HEK293 (cell line): ENCODE measurements at regions not wholly inside any gene's neighbourhood (a gene's known extent, or its start where the extent isn't known, plus 50 kb on each side); places are given as distances from the start of the nearest gene placed in this dataset.

Source experiments
- CTCF ChIA-PET: fragments of 350-600 bp; formaldehyde crosslinking; extraction: SDS; loops from one replicate; lab custom pipeline; 2021; ENCODE audit warnings: antibody characterized with exemption; lab: Yijun Ruan, JAX
- POLR2A ChIA-PET: fragments of 300-600 bp; formaldehyde crosslinking; extraction: SDS; loops from one replicate; lab custom pipeline; 2020; ENCODE audit warnings: antibody characterized with exemption, inconsistent platforms; lab: Yijun Ruan, JAX
- H3K27ac ChIP-seq: fragments of 200-500 bp; sonication (Bioruptor generic); 2 replicates; pipeline ENCODE4 v1.5.1; 2014; ENCODE audit warnings: low read depth, low read length, control low read depth, inconsistent platforms; ENCODE audit errors: extremely low read depth
- H3K36me3 ChIP-seq, 2 experiments: fragments of 200-500 bp in 1 of 2; sonication (Bioruptor generic) in 1 of 2; 1 replicate in 1 of 2; 2 replicates in 1 of 2; pipeline ENCODE4 v1.5.1; 2014 to 2017; ENCODE audit warnings: inconsistent platforms in 2 of 2, low read length in 2 of 2; ENCODE audit not compliant: control insufficient read depth in 2 of 2, insufficient read depth in 1 of 2
- H3K4me1 ChIP-seq: fragments of 200-500 bp; sonication (Bioruptor generic); 2 replicates; pipeline ENCODE4 v1.5.1; 2014; ENCODE audit warnings: mild to moderate bottlenecking, low read length, inconsistent platforms; ENCODE audit not compliant: control insufficient read depth, insufficient read depth
- H3K4me3 ChIP-seq: 2 replicates; pipeline ENCODE4 v1.5.1; 2011; ENCODE audit warnings: low read depth, mild to moderate bottlenecking, control low read depth, low read length, moderate library complexity
- H3K9me3 ChIP-seq: fragments of 200-500 bp; sonication (Bioruptor generic); 2 replicates; pipeline ENCODE4 v1.5.1; 2014; ENCODE audit warnings: low read depth, low read length, inconsistent platforms; ENCODE audit not compliant: control insufficient read depth, insufficient read depth
- BCL11A ChIP-seq: fragments of 450-650 bp; formaldehyde crosslinking; IDR thresholded peaks from 2 replicates; pipeline ENCODE4 v1.5.1; 2016; ENCODE audit warnings: low read depth, missing biosample characterization, missing genetic modification characterization
- GLI2 ChIP-seq: fragments of 450-650 bp; formaldehyde crosslinking; IDR thresholded peaks from 2 replicates; pipeline ENCODE4; 2017; ENCODE audit warnings: missing biosample characterization, missing genetic modification characterization, low read depth, borderline replicate concordance
- HOXA7 ChIP-seq: sonication (generic); formaldehyde crosslinking; IDR thresholded peaks from 2 replicates; pipeline ENCODE4 v1.8.1; 2022; ENCODE audit warnings: missing genetic modification reagents, borderline replicate concordance
- KLF1 ChIP-seq: fragments of 450-650 bp; formaldehyde crosslinking; IDR thresholded peaks from 2 replicates; pipeline ENCODE4 v1.5.1; 2016; ENCODE audit warnings: missing biosample characterization, missing genetic modification characterization
- OSR2 ChIP-seq: fragments of 450-650 bp; formaldehyde crosslinking; IDR thresholded peaks from 2 replicates; pipeline ENCODE4 v1.5.1; 2016; ENCODE audit warnings: missing biosample characterization, missing genetic modification characterization
- OVOL3 ChIP-seq: fragments of 450-650 bp; formaldehyde crosslinking; IDR thresholded peaks from 2 replicates; pipeline ENCODE4 v1.5.1; 2016; ENCODE audit warnings: missing biosample characterization, missing genetic modification characterization
- REST ChIP-seq: fragments of 450-650 bp; formaldehyde crosslinking; IDR thresholded peaks from 2 replicates; pipeline ENCODE4 v1.5.1; 2016; ENCODE audit warnings: missing biosample characterization, missing genetic modification characterization
- ZBTB11 ChIP-seq: fragments of 450-650 bp; formaldehyde crosslinking; conservative IDR thresholded peaks from 2 replicates; pipeline ENCODE4 v1.5.1; 2016; ENCODE audit warnings: low read depth, missing biosample characterization, missing genetic modification characterization
- ZBTB7A ChIP-seq: fragments of 450-650 bp; formaldehyde crosslinking; IDR thresholded peaks from 2 replicates; pipeline ENCODE4 v1.5.1; 2016; ENCODE audit warnings: low read depth, missing biosample characterization, missing genetic modification characterization
- ZNF138 ChIP-seq: fragments of 450-650 bp; formaldehyde crosslinking; IDR thresholded peaks from 2 replicates; pipeline ENCODE4 v1.5.1; 2016; ENCODE audit warnings: missing biosample characterization, missing genetic modification characterization, borderline replicate concordance
- ZNF140 ChIP-seq: fragments of 450-650 bp; formaldehyde crosslinking; IDR thresholded peaks from 2 replicates; pipeline ENCODE4 v1.5.1; 2016; ENCODE audit warnings: missing biosample characterization, missing genetic modification characterization
- ZNF248 ChIP-seq: fragments of 450-650 bp; formaldehyde crosslinking; IDR thresholded peaks from 2 replicates; pipeline ENCODE4 v1.5.1; 2017; ENCODE audit warnings: missing biosample characterization, missing genetic modification characterization
- ZNF521 ChIP-seq: fragments of 450-650 bp; formaldehyde crosslinking; IDR thresholded peaks from 2 replicates; pipeline ENCODE4 v1.5.1; 2017; ENCODE audit warnings: missing biosample characterization, mild to moderate bottlenecking, missing genetic modification characterization
- ZNF621 ChIP-seq: fragments of 450-650 bp; formaldehyde crosslinking; IDR thresholded peaks from 2 replicates; pipeline ENCODE4 v1.5.1; 2017; ENCODE audit warnings: missing biosample characterization, missing genetic modification characterization
- ZNF660 ChIP-seq: fragments of 450-650 bp; IDR thresholded peaks from 2 replicates; pipeline ENCODE4 v1.5.1; 2018; ENCODE audit warnings: missing biosample characterization, mild to moderate bottlenecking, missing genetic modification characterization
- ZNF707 ChIP-seq: fragments of 450-650 bp; formaldehyde crosslinking; IDR thresholded peaks from 2 replicates; pipeline ENCODE4 v1.5.1; 2016; ENCODE audit warnings: missing biosample characterization, missing genetic modification characterization

DNA sequence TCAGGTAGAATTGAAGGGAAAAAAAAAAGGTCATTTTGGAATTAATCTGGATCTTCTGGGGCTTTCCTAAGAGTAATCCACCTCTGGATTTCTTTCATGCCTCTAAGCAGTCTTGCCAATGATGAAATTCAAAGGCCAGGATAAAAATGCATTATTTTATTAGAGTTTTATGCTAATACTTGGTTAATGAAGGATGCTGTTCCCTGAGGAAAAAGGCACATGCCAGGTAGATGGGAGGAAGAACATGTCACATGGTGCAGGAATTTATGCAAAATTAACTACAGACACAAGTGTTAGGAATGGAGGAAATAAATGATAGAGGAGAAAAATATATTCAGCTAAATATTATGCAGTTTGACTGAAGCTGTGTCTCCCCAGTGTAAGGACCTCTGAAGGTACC, 792.0 kb downstream of the ETS1 start:
- POLR2A ChIA-PET: no interaction called here
- CTCF ChIA-PET: interaction anchor here (0.7 kb wide), 1 partner anchor 49 kb away, joined by 3 read pairs; no protein-coding TSS in a partner anchor
- H3K27ac ChIP-seq: no peak overlapping the region
- TF ChIP-seq ZNF521 (tag by site-specific recombination): no peak
- no peak for TF ChIP-seq BCL11A (tag by site-specific recombination)
- TF ChIP-seq ZNF138 (tag by site-specific recombination): no peak
- TF ChIP-seq GLI2: no peak
- no peak for TF ChIP-seq REST (tag by site-specific recombination)
- no peak for TF ChIP-seq ZBTB7A
- no peak for TF ChIP-seq ZNF140
- no peak for TF ChIP-seq OSR2 (tag by site-specific recombination)
- TF ChIP-seq ZNF248: no peak
- TF ChIP-seq KLF1 (tag by site-specific recombination): no peak
- no peak for TF ChIP-seq ZNF621 (tag by site-specific recombination)
- H3K36me3 ChIP-seq: no peaks in the 10 kb centered on the region
- H3K9me3 ChIP-seq: no peaks in the 10 kb centered on the region
- no peak overlapping the region for H3K4me3 ChIP-seq
- no peaks in the 10 kb centered on the region for H3K4me1 ChIP-seq

DNA sequence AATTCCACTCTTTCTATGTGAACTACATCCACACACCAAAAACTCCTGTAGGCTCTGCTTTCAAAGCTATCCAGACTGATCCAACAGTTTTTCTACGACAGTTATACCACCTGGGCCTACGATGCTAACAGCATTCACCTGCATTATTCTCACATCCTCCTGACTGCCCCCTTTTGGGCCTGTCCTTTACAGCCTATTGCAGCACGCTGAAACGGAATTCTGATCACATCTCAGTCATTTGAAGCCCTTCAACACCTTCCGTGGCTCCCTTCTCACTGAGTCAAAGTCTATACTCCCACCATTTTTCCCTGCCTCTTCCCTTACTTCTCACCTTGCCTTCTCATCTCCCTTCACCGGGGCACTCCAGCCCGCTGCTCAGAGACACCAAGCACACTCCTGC, 791.3 kb upstream of the KIRREL3 start:
- TF ChIP-seq OVOL3 (tag by site-specific recombination) (no peak), ZNF707 (tag by site-specific recombination) (no peak), ZNF660 (tag by site-specific recombination) (no peak), ZBTB11 (tag by site-specific recombination) (no peak)
- TF ChIP-seq, all 188 proteins: peak for 0
- Histone ChIP-seq H3K4me1 (no peaks in the 10 kb centered on the region), H3K27ac (no peak overlapping the region), H3K36me3 (no peaks in the 10 kb centered on the region), H3K9me3 (no peaks in the 10 kb centered on the region), H3K4me3 (no peak overlapping the region)
- ChIA-PET CTCF (no interaction called here), POLR2A (no interaction called here)

GRCh38 chr11:127790592-127790991, 790.0 kb upstream of the KIRREL3 start:
- CTCF ChIA-PET: interaction anchor here (0.8 kb wide), 1 partner anchor 27 kb away, joined by 4 read pairs; no protein-coding TSS in a partner anchor
- POLR2A ChIA-PET: no interaction called here
- Histone ChIP-seq H3K4me3 (no peak overlapping the region), H3K4me1 (no peaks in the 10 kb centered on the region), H3K36me3 (no peaks in the 10 kb centered on the region), H3K9me3 (no peaks in the 10 kb centered on the region), H3K27ac (no peak overlapping the region)
- no peak for TF ChIP-seq HOXA7 (CRISPR knock-in tag)
